ENCODE measurements at regions not wholly inside any gene's neighbourhood (a gene's known extent, or its start where the extent isn't known, plus 50 kb on each side); places are given as distances from the start of the nearest gene placed in this dataset.
A peak's percentile ranks its signal among the peaks of the same experiment; 100 is the strongest.

- DNase-seq: no peak
Observed at GRCh38 chr6:2562721-2563451, 187.8 kb downstream of the MYLK4 start.

- no peak for DNase-seq
Observed at GRCh38 chr6:2560917-2561698, 189.6 kb downstream of the MYLK4 start.

DNA sequence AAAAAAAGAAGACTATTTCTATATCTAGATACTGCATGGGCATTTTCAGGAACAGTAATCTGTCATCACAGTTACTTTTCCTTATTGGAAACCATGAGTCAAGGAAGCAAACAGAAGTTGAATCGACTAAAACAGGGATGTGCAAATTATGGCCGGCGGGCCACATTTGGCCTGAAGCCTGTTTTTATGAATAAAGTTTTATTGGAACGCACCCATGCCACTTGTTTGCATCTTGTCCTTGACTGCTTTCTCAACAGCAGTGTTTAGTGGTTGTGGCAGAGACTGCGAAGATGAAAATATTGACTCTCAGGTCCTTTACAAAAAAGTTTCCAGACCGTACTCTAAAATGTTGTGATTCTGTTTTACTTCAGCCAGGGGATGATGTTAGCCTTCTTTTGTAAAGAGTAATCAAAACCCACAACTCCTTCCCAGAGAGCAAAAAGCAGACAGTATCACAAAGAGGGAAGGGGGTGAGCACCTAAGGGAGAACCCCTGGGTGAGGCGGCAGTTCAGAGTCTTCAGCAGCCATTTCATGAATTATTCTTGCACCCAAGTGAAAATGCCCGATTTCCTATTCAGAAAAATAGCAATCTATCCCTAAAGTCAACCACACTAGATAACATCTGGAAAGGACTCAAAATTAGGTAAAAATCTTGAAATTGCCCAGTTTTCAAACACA lies 190.4 kb downstream of the MYLK4 start:
- DNase-seq: no peak

DNA sequence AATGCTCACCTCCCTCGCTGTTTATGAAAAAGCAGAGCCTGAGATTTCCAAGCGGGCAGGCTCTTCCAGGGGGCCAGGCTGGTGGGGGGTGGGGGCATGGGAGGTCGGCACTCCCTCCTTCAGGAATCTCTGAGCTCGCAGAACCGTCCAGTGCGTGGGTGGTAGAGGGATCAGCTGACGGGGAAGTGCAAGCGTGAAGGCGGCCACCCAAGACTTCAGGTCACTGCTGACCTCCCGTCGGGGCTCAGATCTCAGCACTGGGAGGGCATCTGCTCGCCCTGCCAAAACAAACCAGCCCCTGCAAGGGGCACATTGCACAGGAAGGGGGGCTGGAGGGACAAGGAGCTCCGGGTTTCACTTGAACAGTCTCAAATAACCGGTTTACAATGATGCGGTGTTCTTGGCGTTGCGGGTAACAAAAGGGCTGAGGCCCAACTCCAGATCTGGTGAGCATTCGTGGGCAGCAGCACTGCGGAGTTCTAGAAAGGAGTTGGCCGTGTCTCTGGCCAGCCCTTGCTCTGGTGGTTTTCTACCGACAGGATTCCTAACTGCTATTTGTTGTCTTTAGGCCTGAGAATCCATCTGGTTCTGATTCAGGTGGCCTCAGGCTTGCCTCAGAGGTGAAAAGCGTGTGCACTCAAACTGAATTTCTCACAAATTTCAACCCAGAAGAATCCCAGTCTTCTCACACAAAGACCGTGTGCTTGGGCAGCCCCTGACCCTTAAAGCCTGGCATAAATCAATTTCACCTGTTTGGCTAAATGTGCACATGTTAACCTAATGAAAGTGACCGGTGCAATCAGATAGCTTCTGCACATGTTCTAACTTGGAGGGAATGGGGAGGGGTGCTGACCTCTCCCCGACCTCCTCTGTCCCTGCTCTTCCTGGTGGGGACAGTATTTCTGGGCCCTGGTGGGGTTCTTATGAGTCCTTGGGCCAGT lies 191.6 kb downstream of the MYLK4 start:
- DNase-seq: no peak

- no peak for DNase-seq
Observed at GRCh38 chr6:2558098-2558680, 192.5 kb downstream of the MYLK4 start.

- DNase-seq: no peak
Observed at GRCh38 chr6:2557181-2557720, 193.5 kb downstream of the MYLK4 start.

GRCh38 chr6:2556761-2557160 lies 194.0 kb downstream of the MYLK4 start:
- DNase-seq: no peak

GRCh38 chr6:2554651-2555260 lies 196.0 kb downstream of the MYLK4 start:
- DNase-seq: no peak

- no peak for DNase-seq
Observed at GRCh38 chr6:2552526-2553154, 198.1 kb downstream of the MYLK4 start.

- no peak for DNase-seq
Observed at GRCh38 chr6:2551705-2552104, 199.0 kb downstream of the MYLK4 start.

DNA sequence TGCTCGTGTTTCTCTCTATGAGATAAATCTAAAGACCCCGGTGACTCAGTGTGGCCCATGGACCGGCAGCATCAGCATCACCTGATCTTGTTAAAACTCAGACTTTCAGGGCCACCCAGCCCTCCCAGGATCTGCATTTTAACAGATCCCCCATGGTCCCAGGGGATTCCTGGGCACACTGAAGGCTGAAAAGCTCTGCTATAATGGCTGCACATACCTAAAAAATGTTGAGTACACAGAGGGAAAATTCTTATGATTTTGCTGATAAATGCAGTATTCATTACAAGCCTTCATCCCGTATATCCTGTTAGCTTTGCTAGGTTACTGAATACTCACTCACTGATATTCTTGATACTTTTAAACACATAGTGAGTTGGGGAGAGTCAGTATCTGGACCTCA lies 200.5 kb downstream of the MYLK4 start:
- no peak for DNase-seq

DNA sequence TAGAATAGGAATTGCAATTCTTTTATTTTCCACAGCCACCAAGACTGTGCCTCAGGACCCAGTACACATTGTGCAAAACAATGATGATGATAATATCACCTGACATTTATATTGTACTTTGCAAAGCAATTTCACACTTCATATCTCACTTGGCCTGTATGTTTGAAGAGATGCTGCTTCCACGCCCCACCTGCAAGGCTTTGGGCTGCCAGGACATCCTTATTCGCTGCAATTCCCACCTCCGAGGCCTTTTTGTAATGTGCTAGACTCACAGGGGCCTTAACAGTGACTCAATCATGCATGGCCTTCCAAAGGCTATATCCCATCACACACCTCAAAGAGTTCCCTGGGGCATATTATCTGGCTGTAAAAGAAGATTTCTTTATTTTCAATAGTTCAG lies 200.9 kb downstream of the MYLK4 start:
- DNase-seq: no peak

DNA sequence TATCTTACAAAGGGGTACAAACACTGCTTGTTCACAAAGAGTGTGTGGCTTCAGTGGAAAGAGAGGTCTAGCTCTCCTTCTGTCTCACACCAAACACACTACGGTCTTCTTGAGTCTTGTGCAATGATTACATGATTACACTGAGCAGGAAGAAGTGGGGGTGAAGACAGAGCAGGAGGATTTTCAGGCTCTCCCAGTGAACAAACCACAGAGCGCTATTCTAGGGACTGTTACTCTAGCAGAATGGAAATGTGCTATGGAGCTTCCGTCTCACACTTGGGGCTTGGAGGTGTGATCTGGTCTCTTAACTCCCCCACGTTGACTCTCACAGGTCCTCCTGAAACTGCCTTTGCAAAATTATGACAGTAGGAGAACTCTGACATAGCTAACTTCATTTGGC lies 203.4 kb downstream of the MYLK4 start:
- peak; percentile 1 for DNase-seq

- no peak for DNase-seq
Observed at GRCh38 chr6:2546901-2547300, 203.8 kb downstream of the MYLK4 start.

- DNase-seq: no peak
Observed at GRCh38 chr6:2545383-2546038, 205.2 kb downstream of the MYLK4 start.

GRCh38 chr6:2543321-2543720 lies 207.4 kb downstream of the MYLK4 start:
- no peak for DNase-seq

- no peak for DNase-seq
Observed at GRCh38 chr6:2542858-2543218, 207.9 kb downstream of the MYLK4 start.

GRCh38 chr6:2542101-2542857 lies 208.4 kb downstream of the MYLK4 start:
- no peak for DNase-seq

DNA sequence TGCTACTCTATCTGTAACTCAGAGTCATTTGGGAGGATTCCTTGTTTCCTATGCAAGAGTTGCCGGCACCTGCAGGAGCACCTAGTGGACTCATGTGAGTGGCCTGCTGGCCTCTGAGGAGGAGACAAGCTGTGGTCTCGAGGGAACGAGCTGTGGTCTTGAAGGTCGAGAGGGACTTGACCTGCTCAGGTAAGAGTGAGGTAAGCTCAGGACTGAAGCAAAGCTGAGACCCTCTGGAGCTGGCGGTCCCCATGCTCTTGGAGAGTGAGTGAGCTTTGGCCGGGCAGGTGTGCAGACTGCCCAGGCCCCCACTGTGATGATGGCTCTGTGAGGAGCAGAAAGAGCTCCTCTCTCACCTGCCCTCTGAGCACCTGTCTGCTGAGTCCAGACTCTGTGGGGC lies 214.3 kb downstream of the MYLK4 start:
- no peak for DNase-seq

DNA sequence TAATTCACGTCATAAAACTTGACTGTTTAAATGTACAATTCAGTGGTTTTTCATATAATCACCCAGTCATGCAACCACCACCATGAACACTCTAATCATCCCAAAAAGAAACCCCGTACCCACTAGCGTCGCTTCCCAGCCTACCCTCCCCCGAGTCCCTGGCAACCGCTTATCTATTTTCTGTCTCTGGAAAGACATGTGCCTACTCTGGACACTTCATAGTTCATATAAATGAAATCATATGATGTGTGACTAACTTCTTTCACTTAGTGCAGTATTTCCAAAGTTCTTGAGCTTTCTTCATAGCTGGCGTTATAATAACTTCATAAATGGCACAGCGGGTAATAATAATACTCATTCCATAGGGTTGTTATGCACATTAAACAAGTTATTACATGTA lies 215.2 kb downstream of the MYLK4 start:
- no peak for DNase-seq

Measured in NCI-H1694 treated with DMSO at 0.1 percent for 48 hours (cell line).